KMS-11 (cell line): ENCODE measurements at regions not wholly inside any gene's neighbourhood (a gene's known extent, or its start where the extent isn't known, plus 50 kb on each side); places are given as distances from the start of the nearest gene placed in this dataset.

Source experiments
- H2AFZ ChIP-seq: fragments of 200-600 bp; sonication (generic); 2 replicates; pipeline ENCODE4 v1.6.1; 2016; ENCODE audit warnings: antibody characterized with exemption, mixed run types, low read depth
- H3K27ac ChIP-seq: fragments of 200-600 bp; sonication (generic); 2 replicates; pipeline ENCODE4 v1.6.1; 2016; ENCODE audit warnings: mild to moderate bottlenecking, mixed run types
- H3K27me3 ChIP-seq: fragments of 200-600 bp; sonication (generic); 2 replicates; pipeline ENCODE4 v1.6.1; 2017; ENCODE audit warnings: mild to moderate bottlenecking, low read depth, mixed run types, moderate library complexity; ENCODE audit not compliant: insufficient read depth
- H3K36me3 ChIP-seq: fragments of 200-600 bp; sonication (generic); 2 replicates; pipeline ENCODE4 v1.6.1; 2017; ENCODE audit warnings: mild to moderate bottlenecking, mixed run types; ENCODE audit not compliant: insufficient read depth
- H3K4me1 ChIP-seq: fragments of 200-600 bp; sonication (generic); 2 replicates; pipeline ENCODE4 v1.6.1; 2016; ENCODE audit warnings: mild to moderate bottlenecking, low read depth, mixed run types; ENCODE audit not compliant: poor library complexity, severe bottlenecking
- H3K4me2 ChIP-seq: fragments of 200-600 bp; sonication (generic); 2 replicates; pipeline ENCODE4 v1.7.0; 2016; ENCODE audit warnings: mild to moderate bottlenecking, mixed run types
- H3K4me3 ChIP-seq: fragments of 200-600 bp; sonication (generic); IDR thresholded peaks from 2 replicates; pipeline ENCODE4 v1.6.1; 2017; ENCODE audit warnings: low read depth, low read length, mixed read lengths; ENCODE audit not compliant: insufficient read depth
- H3K79me2 ChIP-seq: fragments of 200-600 bp; sonication (generic); 2 replicates; pipeline ENCODE4 v1.6.1; 2016; ENCODE audit warnings: low read depth, mixed run types; ENCODE audit not compliant: insufficient read depth
- H3K9ac ChIP-seq: fragments of 200-600 bp; sonication (generic); 2 replicates; pipeline ENCODE4 v1.6.1; 2016; ENCODE audit warnings: mild to moderate bottlenecking, mixed run types
- H4K20me1 ChIP-seq: fragments of 200-600 bp; sonication (generic); 2 replicates; pipeline ENCODE4 v1.6.1; 2016; ENCODE audit warnings: mild to moderate bottlenecking, mixed run types; ENCODE audit not compliant: insufficient read depth
- CTCF ChIP-seq: fragments of 200-600 bp; sonication (generic); conservative IDR thresholded peaks from 2 replicates; pipeline ENCODE4 v1.6.1; 2017; ENCODE audit warnings: low read depth, mild to moderate bottlenecking, antibody characterized with exemption, low read length, moderate library complexity, mixed read lengths

- Histone ChIP-seq H3K4me2 (peak overlapping the region; percentile 59), H3K4me3 (no peak overlapping the region), H3K4me1 (peaks cover 90% of the 10 kb centered on the region), H4K20me1 (no peaks in the 10 kb centered on the region), H3K27ac (peak overlapping the region; percentile 86), H3K9ac (peak overlapping the region; percentile 47), H2AFZ (peak overlapping the region; percentile 45; the same call in 1 of the 2 replicates), H3K79me2 (no peaks in the 10 kb centered on the region), H3K36me3 (no peaks in the 10 kb centered on the region), H3K27me3 (no peaks in the 10 kb centered on the region)
- TF ChIP-seq CTCF, result no peak
Measured at GRCh38 chr9:1875921-1876448, 139.2 kb upstream of the SMARCA2 start.

- H4K20me1 ChIP-seq, result no peaks in the 10 kb centered on the region
- H2AFZ ChIP-seq, result peak overlapping the region; percentile 45
- peak overlapping the region; percentile 86 for H3K27ac ChIP-seq
- H3K4me2 ChIP-seq, result peak overlapping the region; percentile 59
- H3K4me1 ChIP-seq, result peaks cover 80% of the 10 kb centered on the region
- H3K36me3 ChIP-seq, result no peaks in the 10 kb centered on the region
- H3K27me3 ChIP-seq, result no peaks in the 10 kb centered on the region
- H3K4me3 ChIP-seq, result no peak overlapping the region
- no peaks in the 10 kb centered on the region for H3K79me2 ChIP-seq
- H3K9ac ChIP-seq, result peak overlapping the region; percentile 47
- TF ChIP-seq CTCF, result no peak
Measured at GRCh38 chr9:1876891-1877496, 138.2 kb upstream of the SMARCA2 start.

- H3K27me3 ChIP-seq, result no peaks in the 10 kb centered on the region
- H3K4me3 ChIP-seq, result no peak overlapping the region
- no peaks in the 10 kb centered on the region for H3K36me3 ChIP-seq
- no peaks in the 10 kb centered on the region for H3K79me2 ChIP-seq
- H2AFZ ChIP-seq, result peak overlapping the region; percentile 45; the same call in 1 of the 2 replicates
- TF ChIP-seq CTCF, result no peak
- peak overlapping the region; percentile 47; the same call in 1 of the 2 replicates for H3K9ac ChIP-seq
- peaks cover 76% of the 10 kb centered on the region for H3K4me1 ChIP-seq
- no peaks in the 10 kb centered on the region for H4K20me1 ChIP-seq
- peak overlapping the region; percentile 59 for H3K4me2 ChIP-seq
- H3K27ac ChIP-seq, result peak overlapping the region; percentile 86
Measured at GRCh38 chr9:1877951-1878350, 137.2 kb upstream of the SMARCA2 start.

- Histone ChIP-seq H3K9ac (no peak overlapping the region), H3K79me2 (no peaks in the 10 kb centered on the region), H3K4me3 (no peak overlapping the region), H4K20me1 (no peaks in the 10 kb centered on the region), H3K27me3 (no peaks in the 10 kb centered on the region), H2AFZ (no peak overlapping the region), H3K36me3 (no peaks in the 10 kb centered on the region), H3K27ac (peak overlapping the region; percentile 86; the same call in 1 of the 2 replicates), H3K4me1 (peaks cover 76% of the 10 kb centered on the region), H3K4me2 (peak overlapping the region; percentile 10; the same call in 1 of the 2 replicates)
- no peak for TF ChIP-seq CTCF
Measured at GRCh38 chr9:1878811-1879210, 136.3 kb upstream of the SMARCA2 start.
